ENCODE measurements at regions not wholly inside any gene's neighbourhood (a gene's known extent, or its start where the extent isn't known, plus 50 kb on each side); places are given as distances from the start of the nearest gene placed in this dataset.

DNA sequence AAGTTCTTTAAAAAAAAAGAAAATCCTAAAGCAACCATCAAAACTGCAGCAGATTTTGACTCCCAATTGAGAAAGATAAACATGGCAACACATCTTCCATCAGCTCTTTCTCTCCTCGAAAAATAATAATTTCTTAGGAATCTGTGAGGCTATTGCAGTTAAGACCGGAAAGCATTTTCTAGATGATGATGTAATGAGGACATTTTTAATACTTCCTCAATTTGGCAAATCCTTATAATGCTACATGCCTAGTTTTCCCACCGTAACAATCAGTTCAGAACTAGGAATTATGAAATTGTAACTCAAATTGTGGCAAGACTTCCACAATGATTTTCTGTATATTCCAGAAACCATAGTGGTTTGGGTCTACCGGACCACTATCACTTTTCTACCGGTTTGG, 180.9 kb upstream of the PDE3A start:
- Histone ChIP-seq H3K27ac (ENCODE audit: insufficient read depth, low read length) (no peak overlapping the region), H3K9ac (ENCODE audit: low read depth, low read length) (no peak overlapping the region), H2BK20ac (ENCODE audit: low read depth, low read length) (no peak overlapping the region), H3K9me3 (ENCODE audit: control insufficient read depth, insufficient read depth, low read length) (no peaks in the 10 kb centered on the region), H3K18ac (ENCODE audit: low read depth, low read length) (no peak overlapping the region), H2BK15ac (ENCODE audit: low read depth, low read length) (no peak overlapping the region), H3K9me1 (ENCODE audit: insufficient read depth, low read length) (no peaks in the 10 kb centered on the region), H3K36me3 (ENCODE audit: control insufficient read depth, insufficient read depth, low read length) (no peaks in the 10 kb centered on the region), H3K4me3 (ENCODE audit: insufficient read depth, low read depth, low read length) (no peak overlapping the region), H3K14ac (replicated peaks; ENCODE audit: low read depth, low read length) (no peak overlapping the region), H2AK9ac (replicated peaks; ENCODE audit: low read depth, low read length, poor library complexity) (no peak overlapping the region), H4K20me1 (ENCODE audit: insufficient read depth, low read length) (no peaks in the 10 kb centered on the region), H4K8ac (ENCODE audit: low read depth in 2 of 2, low read length in 2 of 2) (no peak overlapping the region), H3K23ac (ENCODE audit: low read depth, low read length) (no peak overlapping the region), H3K4me2 (ENCODE audit: low read depth, low read length) (no peak overlapping the region), H3K4me1 (ENCODE audit: control insufficient read depth, insufficient read depth, low read length) (peaks cover 5% of the 10 kb centered on the region), H2AFZ (replicated peaks; ENCODE audit: low read length, poor library complexity) (no peak overlapping the region), H3K79me1 (ENCODE audit: low read depth in 1 of 2, low read length in 2 of 2) (no peaks in the 10 kb centered on the region), H2AK5ac (ENCODE audit: low read depth, low read length) (no peak overlapping the region), H4K5ac (ENCODE audit: low read depth, low read length) (no peak overlapping the region), H2BK120ac (ENCODE audit: low read depth, low read length) (no peak overlapping the region), H3K56ac (ENCODE audit: extremely low read depth, insufficient read depth, low read length) (no peak overlapping the region), H3K4ac (ENCODE audit: low read depth, low read length) (no peak overlapping the region), H2BK5ac (ENCODE audit: low read depth, low read length, poor library complexity, severe bottlenecking) (no peak overlapping the region), H4K91ac (ENCODE audit: insufficient read depth, low read depth, low read length) (no peak overlapping the region), H3K27me3 (ENCODE audit: control insufficient read depth, insufficient read depth, low read length) (no peaks in the 10 kb centered on the region)
- WGBS, 2 experiments (ENCODE audit: extremely low coverage in 2 of 2, insufficient read length in 1 of 2): no CpG with 5 or more reads among the region's 5 CpGs
- intact Hi-C loops (cut with micrococcal nuclease): no loop called here
- ChIA-PET CTCF (no interaction called here), POLR2A (ENCODE audit: unreplicated experiment) (no interaction called here)
- no TSS peak for BruUV-seq (replicated peaks)
- in situ Hi-C loops (cut with MboI; ENCODE audit: low sequenced_read_pairs): no loop called here
- DNase-seq: no peak
- ATAC-seq (ENCODE audit: low read depth): no peak
- dilution Hi-C loops (cut with HindIII; ENCODE audit: low sequenced_read_pairs, unreplicated experiment): no loop called here
- TF ChIP-seq CEBPB (IDR thresholded peaks at IDR 0.05; ENCODE audit: low read depth, low read length) (no peak), NFE2L2 (IDR thresholded peaks at IDR 0.05; ENCODE audit: low read depth, low read length) (no peak), MAFK (IDR thresholded peaks at IDR 0.05; ENCODE audit: low read depth, low read length) (no peak), POLR2A (IDR thresholded peaks at IDR 0.05; ENCODE audit: low read depth, low read length) (no peak), FOS (IDR thresholded peaks at IDR 0.05; ENCODE audit: low read depth, low read length) (no peak), RCOR1 (IDR thresholded peaks at IDR 0.05; ENCODE audit: insufficient replicate concordance, low read length) (no peak), MXI1 (IDR thresholded peaks at IDR 0.05; ENCODE audit: borderline replicate concordance, low read depth, low read length) (no peak), BHLHE40 (IDR thresholded peaks at IDR 0.05; ENCODE audit: low read depth, low read length) (no peak), RFX5 (IDR thresholded peaks at IDR 0.05; ENCODE audit: low read depth, low read length) (no peak), CTCF (conservative IDR thresholded peaks at IDR 0.05; ENCODE audit: low read depth, low read length) (no peak), RAD21 (IDR thresholded peaks at IDR 0.05; ENCODE audit: low read length) (no peak), SMC3 (IDR thresholded peaks at IDR 0.05; ENCODE audit: low read depth, low read length) (no peak), MAZ (IDR thresholded peaks at IDR 0.05; ENCODE audit: borderline replicate concordance, low read depth, low read length) (no peak), CHD1 (IDR thresholded peaks at IDR 0.05; ENCODE audit: low read depth, low read length) (no peak)
- TF ChIP-seq, protein P1, sequence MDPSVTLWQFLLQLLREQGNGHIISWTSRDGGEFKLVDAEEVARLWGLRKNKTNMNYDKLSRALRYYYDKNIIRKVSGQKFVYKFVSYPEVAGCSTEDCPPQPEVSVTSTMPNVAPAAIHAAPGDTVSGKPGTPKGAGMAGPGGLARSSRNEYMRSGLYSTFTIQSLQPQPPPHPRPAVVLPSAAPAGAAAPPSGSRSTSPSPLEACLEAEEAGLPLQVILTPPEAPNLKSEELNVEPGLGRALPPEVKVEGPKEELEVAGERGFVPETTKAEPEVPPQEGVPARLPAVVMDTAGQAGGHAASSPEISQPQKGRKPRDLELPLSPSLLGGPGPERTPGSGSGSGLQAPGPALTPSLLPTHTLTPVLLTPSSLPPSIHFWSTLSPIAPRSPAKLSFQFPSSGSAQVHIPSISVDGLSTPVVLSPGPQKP (IDR thresholded peaks at IDR 0.05; ENCODE audit: borderline replicate concordance, low read depth, low read length): no peak
- TF ChIP-seq, protein P2, sequence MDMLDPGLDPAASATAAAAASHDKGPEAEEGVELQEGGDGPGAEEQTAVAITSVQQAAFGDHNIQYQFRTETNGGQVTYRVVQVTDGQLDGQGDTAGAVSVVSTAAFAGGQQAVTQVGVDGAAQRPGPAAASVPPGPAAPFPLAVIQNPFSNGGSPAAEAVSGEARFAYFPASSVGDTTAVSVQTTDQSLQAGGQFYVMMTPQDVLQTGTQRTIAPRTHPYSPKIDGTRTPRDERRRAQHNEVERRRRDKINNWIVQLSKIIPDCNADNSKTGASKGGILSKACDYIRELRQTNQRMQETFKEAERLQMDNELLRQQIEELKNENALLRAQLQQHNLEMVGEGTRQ (IDR thresholded peaks at IDR 0.05; ENCODE audit: low read depth, low read length): no peak
